ENCODE measurements at regions not wholly inside any gene's neighbourhood (a gene's known extent, or its start where the extent isn't known, plus 50 kb on each side); places are given as distances from the start of the nearest gene placed in this dataset.

- DNase-seq (no peak), ATAC-seq (ENCODE audit: low read depth) (no peak)
- Mint-ChIP-seq H3K27me3 (no peaks in the 10 kb centered on the region), H3K27ac (no peak overlapping the region), H3K9me3 (ENCODE audit: insufficient read depth) (no peaks in the 10 kb centered on the region), H3K4me3 (no peak overlapping the region), H3K4me1 (no peaks in the 10 kb centered on the region)
- H3K4me1 ChIP-seq (ENCODE audit: control insufficient read depth in 2 of 2, insufficient read depth in 2 of 2, low read length in 2 of 2): no peaks in the 10 kb centered on the region
- H4K20me1 ChIP-seq (ENCODE audit: control insufficient read depth, insufficient read depth, low read length, poor library complexity, severe bottlenecking): no peaks in the 10 kb centered on the region
- H3K27ac ChIP-seq (ENCODE audit: low read length in 2 of 2): no peak overlapping the region
- H3K79me2 ChIP-seq (ENCODE audit: control insufficient read depth, insufficient read depth, low read length): no peaks in the 10 kb centered on the region
- no CpG with 5 or more reads among the region's 4 CpGs for WGBS (ENCODE audit: insufficient coverage)
- H3K27me3 ChIP-seq (replicated peaks in 1 of 4; ENCODE audit: control extremely low read depth in 1 of 4, control insufficient read depth in 3 of 4, insufficient read depth in 4 of 4, low read length in 3 of 4): no peaks in the 10 kb centered on the region
- no peak overlapping the region for H2AFZ ChIP-seq (ENCODE audit: insufficient read depth, low read depth, low read length, poor library complexity, severe bottlenecking)
- no peaks in the 10 kb centered on the region for H3K36me3 ChIP-seq (replicated peaks in 1 of 2; ENCODE audit: control extremely low read depth in 1 of 2, control insufficient read depth in 1 of 2, extremely low read depth in 1 of 2, insufficient read depth in 2 of 2, low read length in 1 of 2)
- no peak overlapping the region for H3K4me3 ChIP-seq (ENCODE audit: control extremely low read depth in 1 of 5, extremely low read depth in 1 of 5, insufficient read depth in 1 of 5, low read depth in 2 of 5, low read length in 4 of 5)
- intact Hi-C loops (cut with micrococcal nuclease): no loop called here
- ChIA-PET CTCF (no interaction called here), POLR2A (no interaction called here)
- no peak overlapping the region for H3K4me2 ChIP-seq (replicated peaks; ENCODE audit: low read depth, low read length, poor library complexity, severe bottlenecking)
- no peak for TF ChIP-seq EZH2 (IDR thresholded peaks at IDR 0.05; ENCODE audit: borderline replicate concordance, insufficient read depth, low read depth, low read length, poor library complexity, severe bottlenecking)
- TF ChIP-seq, protein P1, sequence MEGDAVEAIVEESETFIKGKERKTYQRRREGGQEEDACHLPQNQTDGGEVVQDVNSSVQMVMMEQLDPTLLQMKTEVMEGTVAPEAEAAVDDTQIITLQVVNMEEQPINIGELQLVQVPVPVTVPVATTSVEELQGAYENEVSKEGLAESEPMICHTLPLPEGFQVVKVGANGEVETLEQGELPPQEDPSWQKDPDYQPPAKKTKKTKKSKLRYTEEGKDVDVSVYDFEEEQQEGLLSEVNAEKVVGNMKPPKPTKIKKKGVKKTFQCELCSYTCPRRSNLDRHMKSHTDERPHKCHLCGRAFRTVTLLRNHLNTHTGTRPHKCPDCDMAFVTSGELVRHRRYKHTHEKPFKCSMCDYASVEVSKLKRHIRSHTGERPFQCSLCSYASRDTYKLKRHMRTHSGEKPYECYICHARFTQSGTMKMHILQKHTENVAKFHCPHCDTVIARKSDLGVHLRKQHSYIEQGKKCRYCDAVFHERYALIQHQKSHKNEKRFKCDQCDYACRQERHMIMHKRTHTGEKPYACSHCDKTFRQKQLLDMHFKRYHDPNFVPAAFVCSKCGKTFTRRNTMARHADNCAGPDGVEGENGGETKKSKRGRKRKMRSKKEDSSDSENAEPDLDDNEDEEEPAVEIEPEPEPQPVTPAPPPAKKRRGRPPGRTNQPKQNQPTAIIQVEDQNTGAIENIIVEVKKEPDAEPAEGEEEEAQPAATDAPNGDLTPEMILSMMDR (IDR thresholded peaks at IDR 0.05): no peak
- no peak overlapping the region for H3K9ac ChIP-seq (ENCODE audit: low read length)
- no peaks in the 10 kb centered on the region for H3K9me3 ChIP-seq (ENCODE audit: control extremely low read depth in 1 of 3, control insufficient read depth in 2 of 3, insufficient read depth in 1 of 3, low read length in 2 of 3)
Measured at GRCh38 chr13:34803756-34804155, 138.3 kb upstream of the NBEA start.

DNA sequence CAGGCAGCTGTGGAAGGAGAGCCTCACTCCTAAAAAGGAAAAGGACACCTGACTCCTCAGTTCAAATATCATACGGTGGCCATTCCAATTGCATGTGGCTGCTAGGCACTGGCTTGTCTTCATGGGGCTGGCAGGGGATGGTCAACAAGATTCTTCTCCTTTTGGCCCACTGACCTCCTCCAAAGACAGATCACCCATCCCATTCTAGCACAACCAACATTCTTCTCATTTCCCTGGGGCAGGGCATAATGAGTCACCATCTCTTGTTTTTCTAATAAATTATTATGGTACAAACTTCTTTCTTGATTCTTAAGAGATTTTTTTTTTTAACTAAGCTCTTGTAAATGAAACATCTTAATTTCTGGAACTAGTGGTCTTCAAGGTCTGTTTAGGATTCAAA is 136.7 kb upstream of the NBEA start:
- H3K79me2 ChIP-seq (ENCODE audit: control insufficient read depth, insufficient read depth, low read length): no peaks in the 10 kb centered on the region
- intact Hi-C loops (cut with micrococcal nuclease): no loop called here
- ChIA-PET POLR2A (no interaction called here), CTCF (no interaction called here)
- no peaks in the 10 kb centered on the region for H3K27me3 Mint-ChIP-seq
- no peak for TF ChIP-seq EZH2 (IDR thresholded peaks at IDR 0.05; ENCODE audit: borderline replicate concordance, insufficient read depth, low read depth, low read length, poor library complexity, severe bottlenecking)
- TF ChIP-seq, protein P1 (IDR thresholded peaks at IDR 0.05): no peak
- H3K9ac ChIP-seq (ENCODE audit: low read length): no peak overlapping the region
- no peak overlapping the region for H2AFZ ChIP-seq (ENCODE audit: insufficient read depth, low read depth, low read length, poor library complexity, severe bottlenecking)
- no peak for ATAC-seq (ENCODE audit: low read depth)
- H4K20me1 ChIP-seq (ENCODE audit: control insufficient read depth, insufficient read depth, low read length, poor library complexity, severe bottlenecking): no peaks in the 10 kb centered on the region
- no peaks in the 10 kb centered on the region for H3K4me1 Mint-ChIP-seq
- WGBS (ENCODE audit: insufficient coverage): no CpG with 5 or more reads among the region's 1 CpG
- H3K27ac Mint-ChIP-seq: no peak overlapping the region
- H3K4me3 Mint-ChIP-seq: no peak overlapping the region
- H3K9me3 ChIP-seq (ENCODE audit: control extremely low read depth in 1 of 3, control insufficient read depth in 2 of 3, insufficient read depth in 1 of 3, low read length in 2 of 3): no peaks in the 10 kb centered on the region
- DNase-seq: no peak
- no peak overlapping the region for H3K27ac ChIP-seq (ENCODE audit: low read length in 2 of 2)
- H3K4me1 ChIP-seq (ENCODE audit: control insufficient read depth in 2 of 2, insufficient read depth in 2 of 2, low read length in 2 of 2): no peaks in the 10 kb centered on the region
- no peaks in the 10 kb centered on the region for H3K36me3 ChIP-seq (replicated peaks in 1 of 2; ENCODE audit: control extremely low read depth in 1 of 2, control insufficient read depth in 1 of 2, extremely low read depth in 1 of 2, insufficient read depth in 2 of 2, low read length in 1 of 2)
- no peaks in the 10 kb centered on the region for H3K27me3 ChIP-seq (replicated peaks in 1 of 4; ENCODE audit: control extremely low read depth in 1 of 4, control insufficient read depth in 3 of 4, insufficient read depth in 4 of 4, low read length in 3 of 4)
- no peak overlapping the region for H3K4me2 ChIP-seq (replicated peaks; ENCODE audit: low read depth, low read length, poor library complexity, severe bottlenecking)
- H3K9me3 Mint-ChIP-seq (ENCODE audit: insufficient read depth): no peaks in the 10 kb centered on the region
- H3K4me3 ChIP-seq (ENCODE audit: control extremely low read depth in 1 of 5, extremely low read depth in 1 of 5, insufficient read depth in 1 of 5, low read depth in 2 of 5, low read length in 4 of 5): no peak overlapping the region
